Chondrocyte (in vitro differentiated cells): ENCODE measurements at regions not wholly inside any gene's neighbourhood (a gene's known extent, or its start where the extent isn't known, plus 50 kb on each side); places are given as distances from the start of the nearest gene placed in this dataset.

ENCODE experiments used
- DNase-seq: peaks from one replicate; pipeline ENCODE4 v3.0.0; 2021; ENCODE audit warnings: mixed read lengths, low spot score
- H3K27ac Mint-ChIP-seq: one replicate; pipeline ENCODE4 v1.8.0; 2021; ENCODE audit warnings: mild to moderate bottlenecking, moderate library complexity, mixed read lengths; ENCODE audit not compliant: unreplicated experiment
- H3K27me3 Mint-ChIP-seq: 2 replicates; pipeline ENCODE4 v1.8.0; 2021; ENCODE audit warnings: low read depth, mixed read lengths
- H3K36me3 Mint-ChIP-seq: 2 replicates; pipeline ENCODE4 v1.8.0; 2021; ENCODE audit warnings: low read depth, mixed read lengths
- H3K4me1 Mint-ChIP-seq: 2 replicates; pipeline ENCODE4 v1.8.0; 2021; ENCODE audit warnings: low read depth, mild to moderate bottlenecking, mixed read lengths
- H3K4me3 Mint-ChIP-seq: one replicate; pipeline ENCODE4 v1.8.0; 2021; ENCODE audit warnings: mild to moderate bottlenecking, moderate library complexity, mixed read lengths; ENCODE audit not compliant: unreplicated experiment
- H3K9me3 Mint-ChIP-seq: 2 replicates; pipeline ENCODE4 v1.8.0; 2021; ENCODE audit warnings: low read depth, mixed read lengths
- TF ChIP-seq, protein P1 (sequence below): fragments of 200-600 bp; sonication (generic); IDR thresholded peaks from 2 replicates; pipeline ENCODE4 v1.5.0; 2021; ENCODE audit warnings: antibody characterized with exemption, mild to moderate bottlenecking, moderate library complexity

DNA sequence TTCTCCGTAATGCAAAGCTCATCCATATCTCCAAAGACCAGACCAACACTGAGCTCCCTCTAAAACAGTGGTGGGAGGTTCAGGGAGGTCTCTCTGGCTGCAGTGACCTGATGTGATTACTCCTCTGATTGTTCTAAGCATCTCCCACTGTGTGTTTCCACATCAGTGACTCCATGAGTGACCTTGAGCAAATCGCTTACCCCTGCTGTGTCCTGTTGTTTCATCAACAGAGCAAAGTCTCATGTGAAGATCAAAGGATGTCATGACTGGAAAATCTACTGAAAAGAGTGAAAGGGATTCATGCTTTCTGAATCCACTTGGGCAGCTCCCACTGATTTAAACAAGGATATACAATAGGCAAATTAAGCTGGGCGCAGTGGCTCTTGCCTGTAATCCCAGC, 352.9 kb downstream of the TMEM114 start:
- Mint-ChIP-seq H3K4me3 (no peak overlapping the region), H3K27me3 (no peaks in the 10 kb centered on the region), H3K9me3 (peaks cover 22% of the 10 kb centered on the region), H3K4me1 (no peaks in the 10 kb centered on the region), H3K27ac (no peak overlapping the region), H3K36me3 (no peaks in the 10 kb centered on the region)
- TF ChIP-seq, protein P1, sequence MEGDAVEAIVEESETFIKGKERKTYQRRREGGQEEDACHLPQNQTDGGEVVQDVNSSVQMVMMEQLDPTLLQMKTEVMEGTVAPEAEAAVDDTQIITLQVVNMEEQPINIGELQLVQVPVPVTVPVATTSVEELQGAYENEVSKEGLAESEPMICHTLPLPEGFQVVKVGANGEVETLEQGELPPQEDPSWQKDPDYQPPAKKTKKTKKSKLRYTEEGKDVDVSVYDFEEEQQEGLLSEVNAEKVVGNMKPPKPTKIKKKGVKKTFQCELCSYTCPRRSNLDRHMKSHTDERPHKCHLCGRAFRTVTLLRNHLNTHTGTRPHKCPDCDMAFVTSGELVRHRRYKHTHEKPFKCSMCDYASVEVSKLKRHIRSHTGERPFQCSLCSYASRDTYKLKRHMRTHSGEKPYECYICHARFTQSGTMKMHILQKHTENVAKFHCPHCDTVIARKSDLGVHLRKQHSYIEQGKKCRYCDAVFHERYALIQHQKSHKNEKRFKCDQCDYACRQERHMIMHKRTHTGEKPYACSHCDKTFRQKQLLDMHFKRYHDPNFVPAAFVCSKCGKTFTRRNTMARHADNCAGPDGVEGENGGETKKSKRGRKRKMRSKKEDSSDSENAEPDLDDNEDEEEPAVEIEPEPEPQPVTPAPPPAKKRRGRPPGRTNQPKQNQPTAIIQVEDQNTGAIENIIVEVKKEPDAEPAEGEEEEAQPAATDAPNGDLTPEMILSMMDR, result no peak
- no peak for DNase-seq

DNA sequence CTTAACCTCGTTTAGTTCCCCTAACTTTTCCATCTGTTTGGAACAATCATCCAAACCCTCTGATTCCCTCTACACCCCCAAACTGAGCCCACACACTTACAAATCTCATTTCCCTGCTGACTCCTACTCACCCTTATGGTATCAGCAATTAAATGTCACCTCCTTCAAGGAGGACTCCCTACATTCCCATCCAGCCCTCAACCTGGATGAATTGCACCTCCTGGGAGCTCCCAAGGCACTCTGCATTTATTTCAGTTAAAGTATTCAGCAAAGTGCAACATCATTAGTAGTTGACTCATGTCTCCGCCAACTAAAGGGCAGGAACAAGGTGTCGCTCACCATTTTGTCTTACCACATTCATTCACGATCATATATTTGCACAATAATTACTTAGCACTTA, 353.5 kb downstream of the TMEM114 start:
- H3K4me3 Mint-ChIP-seq, result no peak overlapping the region
- no peaks in the 10 kb centered on the region for H3K27me3 Mint-ChIP-seq
- no peaks in the 10 kb centered on the region for H3K36me3 Mint-ChIP-seq
- no peak for DNase-seq
- H3K9me3 Mint-ChIP-seq, result peaks cover 23% of the 10 kb centered on the region
- no peak overlapping the region for H3K27ac Mint-ChIP-seq
- TF ChIP-seq, protein P1, result no peak
- no peaks in the 10 kb centered on the region for H3K4me1 Mint-ChIP-seq

DNA sequence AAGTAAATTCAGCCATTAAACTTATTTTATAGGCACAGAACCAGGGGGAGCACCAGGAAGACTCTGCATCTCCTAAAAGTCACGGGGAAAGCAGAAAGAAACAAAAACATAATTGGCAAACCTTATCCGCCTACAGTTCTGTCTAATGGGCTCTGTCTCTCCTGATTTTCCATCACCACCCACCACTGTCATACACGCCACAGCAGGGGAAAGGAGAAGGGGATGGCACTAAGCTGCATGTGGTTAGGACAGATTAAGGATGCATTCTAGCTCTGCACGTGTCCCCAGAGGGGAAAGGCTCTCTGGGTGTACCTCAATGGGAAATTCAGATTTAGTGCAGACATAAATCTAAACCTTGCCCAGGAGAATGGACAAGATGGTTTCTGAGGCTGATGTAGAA, 359.8 kb downstream of the TMEM114 start:
- no peak overlapping the region for H3K27ac Mint-ChIP-seq
- no peak overlapping the region for H3K4me3 Mint-ChIP-seq
- no peak for DNase-seq
- H3K9me3 Mint-ChIP-seq, result peaks cover 17% of the 10 kb centered on the region
- no peaks in the 10 kb centered on the region for H3K27me3 Mint-ChIP-seq
- TF ChIP-seq, protein P1, result no peak
- no peaks in the 10 kb centered on the region for H3K36me3 Mint-ChIP-seq
- H3K4me1 Mint-ChIP-seq, result no peaks in the 10 kb centered on the region

DNA sequence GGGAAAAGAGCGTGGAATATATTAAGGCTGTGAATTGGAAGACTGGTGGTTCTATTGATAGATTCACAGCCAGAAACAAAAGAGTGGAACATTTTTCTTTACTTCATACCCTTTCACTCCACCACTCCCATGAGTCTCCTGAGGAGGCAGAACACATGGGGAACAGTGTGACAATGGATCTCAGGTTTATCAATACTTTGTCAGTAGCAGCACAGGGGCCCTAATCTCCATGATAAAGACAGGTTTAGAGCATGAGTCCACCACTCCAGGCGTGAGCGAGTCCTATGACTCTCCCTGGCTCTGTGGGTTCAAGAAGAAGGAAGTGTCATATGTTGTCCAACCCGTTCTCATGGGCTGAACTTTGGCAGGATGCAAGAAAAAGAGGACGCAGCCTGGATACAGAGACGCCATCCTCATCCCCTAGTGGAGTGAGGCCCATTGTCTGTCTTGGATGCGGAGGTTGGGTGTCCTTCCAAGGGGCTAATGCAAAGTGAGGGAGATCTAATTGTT, 361.2 kb downstream of the TMEM114 start:
- Mint-ChIP-seq H3K9me3 (peaks cover 20% of the 10 kb centered on the region), H3K4me1 (no peaks in the 10 kb centered on the region), H3K4me3 (no peak overlapping the region), H3K27me3 (no peaks in the 10 kb centered on the region), H3K36me3 (no peaks in the 10 kb centered on the region), H3K27ac (no peak overlapping the region)
- TF ChIP-seq, protein P1, result no peak
- DNase-seq, result no peak

DNA sequence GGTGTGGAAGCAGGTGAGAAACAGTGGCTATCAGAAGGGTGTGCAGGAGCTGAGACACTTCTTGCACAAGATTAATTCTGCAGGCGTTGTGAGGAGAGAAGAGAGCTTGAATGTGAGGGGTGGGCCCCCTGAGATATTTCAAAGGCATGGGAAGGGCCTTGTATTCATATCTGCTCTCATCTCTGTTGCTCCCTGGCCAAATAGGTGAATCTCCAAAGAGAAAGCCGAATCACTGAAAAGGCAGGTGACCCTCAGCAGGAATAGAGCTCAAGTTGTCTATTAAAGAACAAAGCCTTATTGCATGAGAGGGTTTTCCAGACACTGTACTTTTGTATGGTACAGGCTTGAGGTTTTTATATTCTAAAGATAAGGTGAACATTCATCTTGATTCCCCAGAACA, 373.1 kb downstream of the TMEM114 start:
- peaks cover 22% of the 10 kb centered on the region for H3K9me3 Mint-ChIP-seq
- H3K36me3 Mint-ChIP-seq, result no peaks in the 10 kb centered on the region
- no peak for DNase-seq
- no peaks in the 10 kb centered on the region for H3K27me3 Mint-ChIP-seq
- no peak overlapping the region for H3K27ac Mint-ChIP-seq
- TF ChIP-seq, protein P1, result no peak
- no peak overlapping the region for H3K4me3 Mint-ChIP-seq
- H3K4me1 Mint-ChIP-seq, result no peaks in the 10 kb centered on the region
